ENCODE measurements at regions not wholly inside any gene's neighbourhood (a gene's known extent, or its start where the extent isn't known, plus 50 kb on each side); places are given as distances from the start of the nearest gene placed in this dataset.

DNA sequence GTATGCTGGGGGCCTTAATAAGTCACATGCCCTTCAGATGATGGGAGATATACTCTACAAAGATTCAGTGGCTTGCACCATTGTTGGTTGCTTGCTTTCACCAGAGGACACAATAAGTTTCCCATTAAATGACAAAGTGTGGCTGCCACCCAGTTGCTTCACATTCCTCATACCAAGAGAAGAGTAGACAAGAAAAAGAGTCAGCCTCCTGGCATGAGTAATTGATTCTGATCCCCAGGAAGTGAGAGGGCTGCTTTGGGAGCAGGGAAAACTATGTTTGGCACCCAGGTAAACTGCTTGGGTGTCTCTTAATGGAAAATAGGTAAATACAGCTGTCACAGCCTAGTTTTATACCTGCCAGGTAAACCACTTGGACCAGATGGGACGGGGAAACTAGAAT is 66.7 kb upstream of the IL6 start:
- no peak for DNase-seq (ENCODE audit: low read depth)
- no peak overlapping the region for H3K4me3 ChIP-seq (ENCODE audit: low read depth, low read length)
- TF ChIP-seq, protein P1, sequence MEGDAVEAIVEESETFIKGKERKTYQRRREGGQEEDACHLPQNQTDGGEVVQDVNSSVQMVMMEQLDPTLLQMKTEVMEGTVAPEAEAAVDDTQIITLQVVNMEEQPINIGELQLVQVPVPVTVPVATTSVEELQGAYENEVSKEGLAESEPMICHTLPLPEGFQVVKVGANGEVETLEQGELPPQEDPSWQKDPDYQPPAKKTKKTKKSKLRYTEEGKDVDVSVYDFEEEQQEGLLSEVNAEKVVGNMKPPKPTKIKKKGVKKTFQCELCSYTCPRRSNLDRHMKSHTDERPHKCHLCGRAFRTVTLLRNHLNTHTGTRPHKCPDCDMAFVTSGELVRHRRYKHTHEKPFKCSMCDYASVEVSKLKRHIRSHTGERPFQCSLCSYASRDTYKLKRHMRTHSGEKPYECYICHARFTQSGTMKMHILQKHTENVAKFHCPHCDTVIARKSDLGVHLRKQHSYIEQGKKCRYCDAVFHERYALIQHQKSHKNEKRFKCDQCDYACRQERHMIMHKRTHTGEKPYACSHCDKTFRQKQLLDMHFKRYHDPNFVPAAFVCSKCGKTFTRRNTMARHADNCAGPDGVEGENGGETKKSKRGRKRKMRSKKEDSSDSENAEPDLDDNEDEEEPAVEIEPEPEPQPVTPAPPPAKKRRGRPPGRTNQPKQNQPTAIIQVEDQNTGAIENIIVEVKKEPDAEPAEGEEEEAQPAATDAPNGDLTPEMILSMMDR (IDR thresholded peaks at IDR 0.05; ENCODE audit: insufficient read depth, low read depth, low read length, missing control alignments): no peak

DNA sequence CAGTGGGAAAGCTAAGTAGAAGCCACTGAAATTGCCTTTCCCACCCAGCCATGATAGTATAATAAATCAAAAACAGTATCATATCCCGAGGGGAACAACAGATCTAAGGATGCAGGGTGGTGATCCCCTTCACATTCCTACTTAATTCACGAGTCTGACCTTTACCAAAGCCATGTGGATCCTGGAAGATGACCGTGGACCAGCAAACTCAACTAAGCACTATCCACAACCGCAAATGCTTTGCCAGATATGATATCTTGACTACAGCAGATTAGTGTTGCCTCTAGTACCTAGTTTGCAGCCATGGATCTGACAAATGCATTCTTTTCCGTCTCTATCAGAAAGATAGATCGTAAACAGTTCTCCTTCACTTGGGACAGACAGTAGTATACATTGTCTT is 67.3 kb upstream of the IL6 start:
- no peak overlapping the region for H3K4me3 ChIP-seq (ENCODE audit: low read depth, low read length)
- TF ChIP-seq, protein P1 (IDR thresholded peaks at IDR 0.05; ENCODE audit: insufficient read depth, low read depth, low read length, missing control alignments): no peak
- DNase-seq (ENCODE audit: low read depth): no peak

- no peak overlapping the region for H3K4me3 ChIP-seq (ENCODE audit: low read depth, low read length)
- TF ChIP-seq, protein P1 (IDR thresholded peaks at IDR 0.05; ENCODE audit: insufficient read depth, low read depth, low read length, missing control alignments): no peak
- no peak for DNase-seq (ENCODE audit: low read depth)
Observed at GRCh38 chr7:22658031-22658430, 69.0 kb upstream of the IL6 start.

GRCh38 chr7:22657479-22657878 is 69.5 kb upstream of the IL6 start:
- no peak for DNase-seq (ENCODE audit: low read depth)
- TF ChIP-seq, protein P1 (IDR thresholded peaks at IDR 0.05; ENCODE audit: insufficient read depth, low read depth, low read length, missing control alignments): no peak
- H3K4me3 ChIP-seq (ENCODE audit: low read depth, low read length): no peak overlapping the region

DNA sequence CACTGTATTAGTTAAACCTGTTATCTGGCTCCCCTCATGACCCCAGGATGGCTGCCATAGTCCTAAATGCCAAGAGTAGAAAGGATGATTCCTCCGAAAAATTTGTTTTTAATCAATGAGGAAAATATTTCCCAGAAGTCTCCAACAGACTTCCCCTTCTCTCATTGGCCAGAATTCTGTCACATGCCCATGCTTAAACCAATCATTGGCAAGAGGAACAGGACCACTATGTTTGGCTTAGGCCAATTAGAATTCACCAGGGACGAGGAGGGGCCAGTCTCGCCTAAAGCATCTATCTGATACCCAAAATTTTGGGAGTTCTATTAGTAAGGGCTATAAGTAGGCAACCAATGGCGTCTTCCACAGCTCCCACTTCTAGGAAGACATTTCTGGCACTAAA is 71.2 kb upstream of the IL6 start:
- no peak for DNase-seq (ENCODE audit: low read depth)
- TF ChIP-seq, protein P1 (IDR thresholded peaks at IDR 0.05; ENCODE audit: insufficient read depth, low read depth, low read length, missing control alignments): no peak
- no peak overlapping the region for H3K4me3 ChIP-seq (ENCODE audit: low read depth, low read length)

DNA sequence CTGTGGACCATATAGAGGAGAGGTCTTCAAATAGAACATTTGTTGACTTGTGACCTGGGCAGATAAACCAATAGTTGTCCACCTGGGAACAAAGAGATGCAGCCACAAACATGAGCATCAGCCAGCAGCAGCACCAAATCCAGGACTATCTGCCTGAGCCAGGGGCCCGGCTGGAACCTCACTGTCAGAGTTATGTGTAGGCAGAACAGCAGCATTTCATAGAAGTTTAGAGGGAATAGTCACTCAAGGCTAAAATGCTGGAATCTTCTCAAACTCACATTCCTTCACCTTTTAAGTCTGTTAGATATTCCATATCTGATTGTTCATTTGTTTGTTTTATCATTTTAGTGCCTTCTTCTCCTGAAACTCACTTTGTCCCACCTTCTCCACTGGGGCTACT is 72.2 kb upstream of the IL6 start:
- no peak overlapping the region for H3K4me3 ChIP-seq (ENCODE audit: low read depth, low read length)
- TF ChIP-seq, protein P1 (IDR thresholded peaks at IDR 0.05; ENCODE audit: insufficient read depth, low read depth, low read length, missing control alignments): no peak
- no peak for DNase-seq (ENCODE audit: low read depth)

- TF ChIP-seq, protein P1 (IDR thresholded peaks at IDR 0.05; ENCODE audit: insufficient read depth, low read depth, low read length, missing control alignments): no peak
- H3K4me3 ChIP-seq (ENCODE audit: low read depth, low read length): no peak overlapping the region
- no peak for DNase-seq (ENCODE audit: low read depth)
Observed at GRCh38 chr7:22653951-22654350, 73.0 kb upstream of the IL6 start.
